Mammary epithelial cell (primary cell): ENCODE measurements at regions not wholly inside any gene's neighbourhood (a gene's known extent, or its start where the extent isn't known, plus 50 kb on each side); places are given as distances from the start of the nearest gene placed in this dataset.

ENCODE experiments used
- CTCF ChIP-seq, 2 donors: IDR thresholded peaks in 1 of 2; conservative IDR thresholded peaks in 1 of 2; 2 replicates each; pipeline ENCODE4 v1.5.1; 2011 to 2012; ENCODE audit warnings: inconsistent platforms in 2 of 2, low read length in 2 of 2, mild to moderate bottlenecking in 2 of 2, control low read depth in 1 of 2, low read depth in 1 of 2; ENCODE audit not compliant: insufficient read depth in 1 of 2; ENCODE audit errors: extremely low read depth in 1 of 2
- EZH2 ChIP-seq: IDR thresholded peaks from 2 replicates; pipeline ENCODE4 v1.6.1; 2012; ENCODE audit warnings: low read length, inconsistent platforms, borderline replicate concordance

- no peak for TF ChIP-seq CTCF (conservative IDR thresholded peaks at IDR 0.05 in 1 of 2, IDR thresholded peaks at IDR 0.05 in 1 of 2; ENCODE audit: extremely low read depth in 1 of 2, insufficient read depth in 1 of 2, low read depth in 1 of 2, low read length in 2 of 2)
- TF ChIP-seq EZH2, result no peak
Observed at GRCh38 chr18:1846640-1847039, 724.7 kb downstream of the METTL4 start.
